Adrenal gland (tissue), 5 donors: ENCODE measurements at regions not wholly inside any gene's neighbourhood (a gene's known extent, or its start where the extent isn't known, plus 50 kb on each side); places are given as distances from the start of the nearest gene placed in this dataset.

ENCODE experiments used
- CTCF ChIP-seq, 6 experiments: fragments of 450-650 bp in 4 of 6; fragments of 200-600 bp in 2 of 6; sonication (generic) in 1 of 6; IDR thresholded peaks; 1 replicate in 5 of 6; 2 replicates in 1 of 6; pipeline versions ENCODE4 v1.5.1 to v1.8.0; 2016 to 2021; ENCODE audit warnings: antibody characterized with exemption in 6 of 6, mild to moderate bottlenecking in 2 of 6, moderate library complexity in 1 of 6
- POLR2A ChIP-seq, 2 donors: fragments of 450-650 bp; IDR thresholded peaks; one replicate each; pipeline ENCODE4 v1.6.1; 2017; ENCODE audit warnings: antibody characterized with exemption in 2 of 2, mild to moderate bottlenecking in 2 of 2, moderate library complexity in 1 of 2
- donor health status: DM: no; HTN: no; CAD: no.

DNA sequence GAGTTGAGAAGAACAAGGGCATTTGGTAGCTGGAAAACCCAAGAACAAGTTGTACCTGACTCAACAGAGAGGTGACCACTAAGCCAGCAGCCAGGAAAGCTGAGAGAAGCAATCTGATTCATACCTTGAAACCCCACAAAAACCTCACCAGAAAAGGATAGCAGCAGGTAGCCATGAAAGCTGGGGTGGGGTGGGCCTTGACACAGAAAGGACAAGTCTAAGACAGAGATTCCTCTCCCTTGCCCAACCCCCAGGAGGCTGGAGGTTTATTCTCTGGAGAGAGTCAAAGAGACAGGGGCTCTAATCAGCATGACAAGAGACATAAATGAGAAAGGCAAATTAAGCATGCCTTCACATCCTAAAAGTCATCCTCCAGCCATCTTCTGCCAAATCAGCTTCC lies 151.7 kb upstream of the DST start:
- TF ChIP-seq CTCF (IDR thresholded peaks at IDR 0.05) = no peak
- TF ChIP-seq POLR2A (IDR thresholded peaks at IDR 0.05) = no peak
